ENCODE measurements at regions not wholly inside any gene's neighbourhood (a gene's known extent, or its start where the extent isn't known, plus 50 kb on each side); places are given as distances from the start of the nearest gene placed in this dataset.

- DNase-seq = no peak
Measured at GRCh38 chr5:9698125-9698826, 68.1 kb upstream of the TAS2R1 start.

- DNase-seq = no peak
Measured at GRCh38 chr5:9692576-9692975, 62.4 kb upstream of the TAS2R1 start.

- DNase-seq = no peak
Measured at GRCh38 chr5:9691261-9691660, 61.1 kb upstream of the TAS2R1 start.

GRCh38 chr5:9690751-9691150, 60.6 kb upstream of the TAS2R1 start:
- DNase-seq = no peak

GRCh38 chr5:9686216-9686615, 56.1 kb upstream of the TAS2R1 start:
- no peak for DNase-seq

GRCh38 chr5:9681706-9682105, 51.6 kb upstream of the TAS2R1 start:
- DNase-seq = no peak

Measured in nucleus accumbens (tissue), 56 donors.